Transverse colon (tissue), 4 donors: ENCODE measurements at regions not wholly inside any gene's neighbourhood (a gene's known extent, or its start where the extent isn't known, plus 50 kb on each side); places are given as distances from the start of the nearest gene placed in this dataset.
A peak's percentile ranks its signal among the peaks of the same experiment; 100 is the strongest.

Experiments used
- DNase-seq: peaks from one replicate; pipeline ENCODE4 v3.0.0-alpha.2; 2019
- H3K27ac ChIP-seq, 4 donors: fragments of 200-600 bp; sonication (generic); 2 replicates each; pipeline ENCODE4 v1.5.1; 2016 to 2018; ENCODE audit warnings: inconsistent platforms in 4 of 4
- H3K27me3 ChIP-seq: fragments of 200-600 bp; sonication (generic); 2 replicates; pipeline ENCODE4 v1.5.1; 2017; ENCODE audit warnings: inconsistent platforms
- H3K36me3 ChIP-seq, 4 donors: fragments of 200-600 bp; sonication (generic); 2 replicates each; pipeline ENCODE4 v1.5.1; 2017 to 2019; ENCODE audit warnings: inconsistent platforms in 4 of 4
- H3K4me1 ChIP-seq, 4 donors: fragments of 200-600 bp; sonication (generic); 2 replicates each; pipeline ENCODE4 v1.5.1; 2017 to 2020; ENCODE audit warnings: inconsistent platforms in 4 of 4
- H3K4me3 ChIP-seq, 4 donors: fragments of 200-600 bp; sonication (generic); 1 replicate in 1 of 4; 2 replicates in 3 of 4; pipeline versions ENCODE4 v1.5.1 to v1.6.1; 2017 to 2019; ENCODE audit warnings: inconsistent platforms in 4 of 4
- H3K9me3 ChIP-seq, 2 donors: fragments of 200-600 bp; sonication (generic); 2 replicates each; pipeline ENCODE4 v1.5.1; 2017 to 2019; ENCODE audit warnings: inconsistent platforms in 2 of 2
- CTCF ChIP-seq, 5 experiments: fragments of 200-600 bp in 3 of 5; fragments of 450-650 bp in 2 of 5; sonication (generic) in 3 of 5; IDR thresholded peaks; 1 replicate in 2 of 5; 2 replicates in 3 of 5; pipeline ENCODE4 v1.5.1; 2016 to 2017; ENCODE audit warnings: antibody characterized with exemption in 5 of 5, inconsistent platforms in 3 of 5, mild to moderate bottlenecking in 2 of 5, moderate library complexity in 1 of 5
- EP300 ChIP-seq: sonication (generic); formaldehyde crosslinking; IDR thresholded peaks from one replicate; pipeline ENCODE4 v1.6.1; 2017; ENCODE audit warnings: antibody characterized with exemption, low read depth
- POLR2A ChIP-seq: fragments of 450-650 bp; IDR thresholded peaks from one replicate; pipeline ENCODE4 v1.6.1; 2016; ENCODE audit warnings: antibody characterized with exemption, mild to moderate bottlenecking, moderate library complexity
- POLR2AphosphoS5 ChIP-seq, 3 donors: sonication (generic); formaldehyde crosslinking; IDR thresholded peaks; one replicate each; pipeline ENCODE4 v1.6.1; 2016; ENCODE audit warnings: antibody characterized with exemption in 3 of 3
- WGBS, 2 donors: methylation state at CpG; one replicate each; pipeline ENCODE4 v1.1.5; 2018; ENCODE audit warnings: low coverage in 1 of 2; 5-methylcytosine and 5-hydroxymethylcytosine counted together
- in situ Hi-C, 4 donors: fragments of 200-750 bp; cut with MboI; loops; one replicate each; pipeline versions ENCODE4 v1.15.0 to v1.15.1; 2017; ENCODE audit warnings: low sequenced_read_pairs in 3 of 4, low pct_ligation_motif_present in 1 of 4, low pct_unique_long_range_greater_than_20kb in 1 of 4
- intact Hi-C: fragments of 100-400 bp; cut with DNase I; formaldehyde crosslinking; loops from one replicate; pipeline ENCODE4 v1.15.1; 2023; ENCODE audit warnings: low total_unique reads

DNA sequence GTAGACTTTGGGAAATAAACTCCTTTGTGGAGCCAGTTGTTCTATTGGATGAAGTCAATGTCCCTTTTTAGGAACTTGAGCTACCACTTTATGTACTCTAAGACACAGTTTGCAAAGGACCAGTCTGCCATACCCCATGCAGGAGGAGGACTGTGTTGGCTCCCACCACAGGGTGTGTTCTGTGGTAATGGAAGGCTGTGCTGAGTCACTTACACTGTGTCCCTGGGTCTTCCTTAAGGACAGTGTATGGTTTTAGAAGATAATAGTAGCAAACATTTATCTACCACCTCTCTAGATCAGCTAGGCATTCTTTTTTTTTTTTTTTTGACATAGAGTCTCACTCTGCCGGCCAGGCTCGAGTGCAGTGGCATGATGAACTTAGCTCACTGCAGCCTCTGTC is 184.0 kb upstream of the PGRMC2 start:
- H3K36me3 ChIP-seq = no peaks in the 10 kb centered on the region
- intact Hi-C loops = no loop called here
- in situ Hi-C loops = loop anchor here in 1 of 4 donors (25.0 kb wide), 2 partner anchors 91 to 341 kb away; partner anchors contain the start of gene JADE1
- peaks cover 3 to 12% (median 5%) of the 10 kb centered on the region in 4 donors for H3K4me1 ChIP-seq
- H3K4me3 ChIP-seq = no peak overlapping the region
- WGBS, 2 donors = 98% methylated on average over 2 of the region's 2 CpGs; no CpG with 5 or more reads in 1 of the 2 donors
- no peaks in the 10 kb centered on the region for H3K9me3 ChIP-seq
- no peak for DNase-seq
- no peak overlapping the region for H3K27ac ChIP-seq
- H3K27me3 ChIP-seq = no peaks in the 10 kb centered on the region
- TF ChIP-seq POLR2AphosphoS5 (IDR thresholded peaks at IDR 0.05) = no peak
- no peak for TF ChIP-seq POLR2A
- TF ChIP-seq CTCF (IDR thresholded peaks at IDR 0.05) = no peak
- no peak for TF ChIP-seq EP300

DNA sequence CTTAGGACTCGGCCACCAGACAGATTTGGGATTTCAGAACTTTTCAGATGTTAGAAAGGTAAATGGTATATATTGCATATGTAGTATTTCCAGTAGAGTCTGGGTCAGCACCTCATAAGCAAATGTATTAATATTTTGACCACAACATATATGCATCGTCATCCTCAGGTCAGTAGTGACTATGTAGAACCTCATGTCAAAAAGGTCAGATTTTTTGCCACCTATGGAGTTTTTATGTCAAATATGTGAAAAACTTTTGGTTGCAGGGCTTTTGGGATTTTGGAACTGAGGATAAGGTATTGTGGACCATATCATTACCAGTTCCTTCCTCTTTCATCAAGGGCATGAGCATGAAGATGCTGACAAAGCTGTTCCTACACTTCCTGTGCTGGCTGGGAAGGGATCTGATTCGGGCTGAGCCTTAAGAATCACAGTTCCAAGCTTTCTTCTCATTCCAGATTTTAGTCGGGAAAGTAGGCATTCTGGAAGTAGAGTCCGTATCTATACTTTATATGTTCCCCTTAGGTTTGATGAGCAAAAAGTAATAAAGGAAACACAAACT is 183.0 kb upstream of the PGRMC2 start:
- Histone ChIP-seq H3K27me3 (no peaks in the 10 kb centered on the region), H3K9me3 (no peaks in the 10 kb centered on the region), H3K4me1 (peaks cover 3 to 12% (median 5%) of the 10 kb centered on the region in 4 donors), H3K27ac (no peak overlapping the region), H3K36me3 (no peaks in the 10 kb centered on the region), H3K4me3 (no peak overlapping the region)
- TF ChIP-seq POLR2A = no peak
- TF ChIP-seq EP300 = no peak
- no peak for TF ChIP-seq CTCF (IDR thresholded peaks at IDR 0.05)
- no peak for TF ChIP-seq POLR2AphosphoS5 (IDR thresholded peaks at IDR 0.05)
- intact Hi-C loops = no loop called here
- no peak for DNase-seq
- 70 to 85% methylated on average over 4 to 5 of the region's 5 CpGs for WGBS, 2 donors
- in situ Hi-C loops = loop anchor here in 1 of 4 donors (25.0 kb wide), 2 partner anchors 92 to 342 kb away; partner anchors contain the start of gene JADE1

- no peak overlapping the region for H3K4me3 ChIP-seq
- WGBS, 2 donors = 25 to 42% methylated on average over 5 to 6 of the region's 6 CpGs
Observed at GRCh38 chr4:128468123-128468989, 180.7 kb upstream of the PGRMC2 start.

DNA sequence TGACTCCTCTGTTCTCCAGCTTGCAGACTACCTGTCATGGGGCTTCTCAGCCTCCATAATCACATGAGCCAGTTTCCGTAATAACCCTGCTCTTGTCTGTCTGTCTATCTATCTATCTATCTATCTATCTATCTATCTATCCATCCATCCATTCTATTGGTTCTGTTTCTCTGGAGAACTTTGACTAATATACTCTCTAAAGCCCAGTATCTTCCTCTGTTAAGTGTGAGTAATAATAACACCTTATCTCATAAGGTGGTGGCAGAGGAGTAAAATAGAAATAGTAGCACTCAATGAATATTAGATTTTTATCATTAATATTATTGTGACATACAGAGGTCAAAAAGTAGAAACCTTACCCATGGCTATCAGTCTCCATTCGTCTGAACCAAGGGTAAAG is 177.9 kb upstream of the PGRMC2 start:
- H3K27ac ChIP-seq = no peak overlapping the region
- no peak for TF ChIP-seq POLR2AphosphoS5 (IDR thresholded peaks at IDR 0.05)
- TF ChIP-seq EP300 = no peak
- no peak for TF ChIP-seq POLR2A
- TF ChIP-seq CTCF (IDR thresholded peaks at IDR 0.05) = no peak
- intact Hi-C loops (no loop called here), in situ Hi-C loops (loop anchor here in 1 of 4 donors (25.0 kb wide), 2 partner anchors 97 to 347 kb away; partner anchors contain the start of gene JADE1)
- 48 to 57% methylated on average over 2 of the region's 2 CpGs for WGBS, 2 donors
- no peaks in the 10 kb centered on the region for H3K9me3 ChIP-seq
- H3K27me3 ChIP-seq = no peaks in the 10 kb centered on the region
- no peak overlapping the region for H3K4me3 ChIP-seq
- DNase-seq = no peak
- peaks cover 3 to 12% (median 5%) of the 10 kb centered on the region in 4 donors for H3K4me1 ChIP-seq
- H3K36me3 ChIP-seq = no peaks in the 10 kb centered on the region

More at GRCh38 chr4:128468123-128468989, 180.7 kb upstream of the PGRMC2 start:
- peaks cover 3 to 12% (median 5%) of the 10 kb centered on the region in 4 donors for H3K4me1 ChIP-seq
- TF ChIP-seq EP300 (no peak), POLR2AphosphoS5 (IDR thresholded peaks at IDR 0.05) (peak in 2 of 3 donors; percentile 30 to 44)
- no peaks in the 10 kb centered on the region for H3K27me3 ChIP-seq
- intact Hi-C loops (no loop called here), in situ Hi-C loops (loop anchor here in 1 of 4 donors (25.0 kb wide), 2 partner anchors 94 to 344 kb away; partner anchors contain the start of gene JADE1)
- DNase-seq = peak; percentile 67
- no peaks in the 10 kb centered on the region for H3K36me3 ChIP-seq
- H3K9me3 ChIP-seq = no peaks in the 10 kb centered on the region
- peak overlapping the region in 3 of 4 donors; percentile 17 to 25 (median 17) for H3K27ac ChIP-seq
